ENCODE measurements at regions not wholly inside any gene's neighbourhood (a gene's known extent, or its start where the extent isn't known, plus 50 kb on each side); places are given as distances from the start of the nearest gene placed in this dataset.
"Not testable (repeated sequence)": the region's sequence is repeated elsewhere in the genome, so short reads cannot be mapped to it uniquely, and the experiment has no call there.

DNA sequence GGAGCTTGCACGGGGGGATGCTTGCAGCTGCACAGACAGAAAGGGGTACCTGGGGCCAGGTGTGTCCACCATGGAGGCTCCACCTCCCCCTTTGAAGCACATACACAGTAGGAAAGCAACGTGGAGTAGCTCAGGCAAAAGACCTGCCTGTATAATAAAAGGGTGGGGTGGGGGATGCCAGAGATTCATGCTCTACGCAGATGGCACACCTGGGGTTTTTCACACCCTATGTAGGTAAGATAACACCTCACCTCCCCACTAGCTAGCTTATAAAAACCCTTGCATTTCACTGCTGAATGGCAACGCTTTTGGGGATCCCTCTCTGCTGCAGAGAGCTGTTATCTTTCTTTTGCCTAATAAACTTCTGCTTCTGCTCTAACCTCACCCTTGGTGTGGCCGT, 317.3 kb downstream of the KLF13 start:
- not testable (repeated sequence) for TF ChIP-seq EZH2 (IDR thresholded peaks at IDR 0.05; ENCODE audit: insufficient read depth, poor library complexity, severe bottlenecking); EZH2phosphoT487 (IDR thresholded peaks at IDR 0.05; ENCODE audit: insufficient read depth, low read depth)

Data from GM23248 (cell line).